Esophagus squamous epithelium (tissue), 4 donors: ENCODE measurements at regions not wholly inside any gene's neighbourhood (a gene's known extent, or its start where the extent isn't known, plus 50 kb on each side); places are given as distances from the start of the nearest gene placed in this dataset.

ENCODE experiments used
- POLR2A ChIP-seq, 4 donors: fragments of 450-650 bp; IDR thresholded peaks; one replicate each; pipeline ENCODE4 v1.6.1; 2017; ENCODE audit warnings: antibody characterized with exemption in 4 of 4, mild to moderate bottlenecking in 4 of 4, moderate library complexity in 3 of 4
- TF ChIP-seq, protein P1 (sequence below), 6 experiments: fragments of 450-650 bp in 4 of 6; fragments of 200-600 bp in 2 of 6; sonication (generic) in 2 of 6; IDR thresholded peaks; one replicate each; pipeline ENCODE4 v1.5.1; 2016 to 2019; ENCODE audit warnings: antibody characterized with exemption in 6 of 6, mild to moderate bottlenecking in 4 of 6, moderate library complexity in 4 of 6

DNA sequence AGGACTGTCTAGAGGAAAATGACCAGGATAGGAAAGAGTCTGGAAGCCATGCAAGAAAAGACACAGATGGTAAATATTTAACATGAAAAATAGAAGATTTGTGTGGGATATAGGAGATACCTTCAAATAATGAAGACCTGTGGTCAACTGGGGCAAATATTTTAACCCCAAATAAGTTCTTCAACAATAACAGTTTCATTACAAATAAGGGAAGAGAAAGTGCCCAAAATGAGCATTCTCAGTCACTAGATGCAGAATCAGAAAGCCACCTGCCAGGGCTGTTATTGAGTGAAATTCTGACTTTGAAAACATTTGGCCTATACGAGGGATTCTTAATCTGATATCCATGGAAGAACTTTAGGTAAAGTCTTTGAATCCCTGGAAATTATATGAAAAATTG lies 231.2 kb upstream of the PLEKHG7 start:
- no peak for TF ChIP-seq POLR2A (IDR thresholded peaks at IDR 0.05)
- TF ChIP-seq, protein P1, sequence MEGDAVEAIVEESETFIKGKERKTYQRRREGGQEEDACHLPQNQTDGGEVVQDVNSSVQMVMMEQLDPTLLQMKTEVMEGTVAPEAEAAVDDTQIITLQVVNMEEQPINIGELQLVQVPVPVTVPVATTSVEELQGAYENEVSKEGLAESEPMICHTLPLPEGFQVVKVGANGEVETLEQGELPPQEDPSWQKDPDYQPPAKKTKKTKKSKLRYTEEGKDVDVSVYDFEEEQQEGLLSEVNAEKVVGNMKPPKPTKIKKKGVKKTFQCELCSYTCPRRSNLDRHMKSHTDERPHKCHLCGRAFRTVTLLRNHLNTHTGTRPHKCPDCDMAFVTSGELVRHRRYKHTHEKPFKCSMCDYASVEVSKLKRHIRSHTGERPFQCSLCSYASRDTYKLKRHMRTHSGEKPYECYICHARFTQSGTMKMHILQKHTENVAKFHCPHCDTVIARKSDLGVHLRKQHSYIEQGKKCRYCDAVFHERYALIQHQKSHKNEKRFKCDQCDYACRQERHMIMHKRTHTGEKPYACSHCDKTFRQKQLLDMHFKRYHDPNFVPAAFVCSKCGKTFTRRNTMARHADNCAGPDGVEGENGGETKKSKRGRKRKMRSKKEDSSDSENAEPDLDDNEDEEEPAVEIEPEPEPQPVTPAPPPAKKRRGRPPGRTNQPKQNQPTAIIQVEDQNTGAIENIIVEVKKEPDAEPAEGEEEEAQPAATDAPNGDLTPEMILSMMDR (IDR thresholded peaks at IDR 0.05), result no peak
